ENCODE measurements at regions not wholly inside any gene's neighbourhood (a gene's known extent, or its start where the extent isn't known, plus 50 kb on each side); places are given as distances from the start of the nearest gene placed in this dataset.

DNA sequence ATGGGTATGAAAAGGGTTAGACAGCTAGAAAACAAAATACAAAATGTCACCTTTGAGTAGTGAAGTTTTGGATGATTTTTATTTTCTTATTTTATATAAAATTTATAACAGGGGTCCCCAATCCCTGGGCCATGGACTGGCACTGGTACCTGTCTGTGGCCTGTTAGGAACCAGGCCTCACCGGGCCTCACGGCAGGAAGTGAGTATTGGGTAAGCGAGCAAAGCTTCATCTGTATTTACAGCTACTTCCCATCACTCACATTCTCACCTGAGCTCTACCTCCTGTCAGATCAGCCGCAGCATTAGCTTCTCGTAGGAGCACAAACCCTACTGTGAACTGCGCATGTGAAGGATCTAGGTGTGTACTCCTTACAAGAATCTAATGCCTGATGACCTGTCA, 202.8 kb upstream of the TWIST2 start:
- Histone ChIP-seq H3K27ac (peak overlapping the region in 2 of 12 donors; percentile 24 to 63), H3K27me3 (no peaks in the 10 kb centered on the region), H3K9me3 (no peaks in the 10 kb centered on the region), H3K4me1 (peaks cover 0 to 8% (median 0%) of the 10 kb centered on the region in 12 donors), H3K36me3 (no peaks in the 10 kb centered on the region), H3K4me3 (no peak overlapping the region)
- no peak for DNase-seq
- intact Hi-C loops (cut with DNase I), result no loop called here
- 84 to 88% (median 87%) methylated on average over 6 of the region's 6 CpGs for WGBS, 4 donors
- no peak for ATAC-seq
- TF ChIP-seq POLR2A (IDR thresholded peaks at IDR 0.05), result no peak
- TF ChIP-seq, protein P1, sequence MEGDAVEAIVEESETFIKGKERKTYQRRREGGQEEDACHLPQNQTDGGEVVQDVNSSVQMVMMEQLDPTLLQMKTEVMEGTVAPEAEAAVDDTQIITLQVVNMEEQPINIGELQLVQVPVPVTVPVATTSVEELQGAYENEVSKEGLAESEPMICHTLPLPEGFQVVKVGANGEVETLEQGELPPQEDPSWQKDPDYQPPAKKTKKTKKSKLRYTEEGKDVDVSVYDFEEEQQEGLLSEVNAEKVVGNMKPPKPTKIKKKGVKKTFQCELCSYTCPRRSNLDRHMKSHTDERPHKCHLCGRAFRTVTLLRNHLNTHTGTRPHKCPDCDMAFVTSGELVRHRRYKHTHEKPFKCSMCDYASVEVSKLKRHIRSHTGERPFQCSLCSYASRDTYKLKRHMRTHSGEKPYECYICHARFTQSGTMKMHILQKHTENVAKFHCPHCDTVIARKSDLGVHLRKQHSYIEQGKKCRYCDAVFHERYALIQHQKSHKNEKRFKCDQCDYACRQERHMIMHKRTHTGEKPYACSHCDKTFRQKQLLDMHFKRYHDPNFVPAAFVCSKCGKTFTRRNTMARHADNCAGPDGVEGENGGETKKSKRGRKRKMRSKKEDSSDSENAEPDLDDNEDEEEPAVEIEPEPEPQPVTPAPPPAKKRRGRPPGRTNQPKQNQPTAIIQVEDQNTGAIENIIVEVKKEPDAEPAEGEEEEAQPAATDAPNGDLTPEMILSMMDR (IDR thresholded peaks at IDR 0.05), result no peak

DNA sequence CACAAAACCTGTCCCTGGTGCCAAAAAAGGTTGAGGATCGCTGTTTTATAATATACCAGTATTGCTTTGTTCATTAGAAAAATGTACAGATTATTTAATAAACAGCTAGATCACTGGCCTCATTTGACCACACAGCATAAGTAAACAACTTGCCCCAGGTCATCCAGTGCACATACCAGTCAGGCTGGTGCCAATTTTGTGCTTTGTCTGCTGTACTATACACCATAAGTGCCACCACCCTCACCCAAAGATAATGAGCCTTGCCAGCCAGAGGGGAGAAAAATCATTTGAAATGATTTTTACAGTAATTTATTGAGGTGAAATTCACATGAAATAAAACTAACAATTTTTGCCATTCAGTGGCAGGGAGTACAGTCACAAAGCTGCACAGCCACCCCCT, 202.2 kb upstream of the TWIST2 start:
- no peak for TF ChIP-seq POLR2A (IDR thresholded peaks at IDR 0.05)
- TF ChIP-seq, protein P1 (IDR thresholded peaks at IDR 0.05), result no peak
- H3K36me3 ChIP-seq, result no peaks in the 10 kb centered on the region
- no peak overlapping the region for H3K27ac ChIP-seq
- DNase-seq (no peak), ATAC-seq (no peak)
- intact Hi-C loops (cut with DNase I), result no loop called here
- no peaks in the 10 kb centered on the region for H3K27me3 ChIP-seq
- H3K4me1 ChIP-seq, result peaks cover 0 to 8% (median 0%) of the 10 kb centered on the region in 12 donors
- 85 to 98% (median 94%) methylated on average over 1 of the region's 1 CpG for WGBS, 4 donors
- H3K4me3 ChIP-seq, result no peak overlapping the region
- no peaks in the 10 kb centered on the region for H3K9me3 ChIP-seq

DNA sequence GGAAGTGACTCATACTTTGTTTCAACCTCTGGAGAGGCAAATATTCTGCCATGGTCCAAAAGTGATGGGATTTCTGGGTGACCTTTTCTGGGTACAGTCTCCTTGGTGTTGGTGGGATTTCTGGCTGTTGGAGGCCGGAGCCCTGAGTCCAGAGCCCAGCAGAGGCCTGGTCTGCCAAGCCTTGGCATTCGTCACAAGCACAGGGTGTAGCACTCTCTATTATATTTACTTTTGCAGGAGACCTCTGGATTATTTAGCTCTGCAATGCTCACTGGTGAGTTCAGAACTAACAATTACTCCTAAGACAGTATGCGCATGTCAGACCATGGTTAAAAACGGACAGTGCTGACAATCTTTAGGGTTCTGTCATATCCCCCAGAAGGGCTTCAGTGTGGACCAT, 201.6 kb upstream of the TWIST2 start:
- H3K4me3 ChIP-seq, result no peak overlapping the region
- intact Hi-C loops (cut with DNase I), result no loop called here
- WGBS, 4 donors, result 90 to 94% (median 93%) methylated on average over 4 of the region's 4 CpGs
- DNase-seq (no peak), ATAC-seq (peak in 1 of 4 donors; percentile 9)
- H3K36me3 ChIP-seq, result no peaks in the 10 kb centered on the region
- no peak for TF ChIP-seq POLR2A (IDR thresholded peaks at IDR 0.05)
- TF ChIP-seq, protein P1 (IDR thresholded peaks at IDR 0.05), result no peak
- no peaks in the 10 kb centered on the region for H3K9me3 ChIP-seq
- H3K27ac ChIP-seq, result peak overlapping the region in 1 of 12 donors; percentile 2
- no peaks in the 10 kb centered on the region for H3K27me3 ChIP-seq
- peaks cover 0 to 8% (median 0%) of the 10 kb centered on the region in 12 donors for H3K4me1 ChIP-seq

DNA sequence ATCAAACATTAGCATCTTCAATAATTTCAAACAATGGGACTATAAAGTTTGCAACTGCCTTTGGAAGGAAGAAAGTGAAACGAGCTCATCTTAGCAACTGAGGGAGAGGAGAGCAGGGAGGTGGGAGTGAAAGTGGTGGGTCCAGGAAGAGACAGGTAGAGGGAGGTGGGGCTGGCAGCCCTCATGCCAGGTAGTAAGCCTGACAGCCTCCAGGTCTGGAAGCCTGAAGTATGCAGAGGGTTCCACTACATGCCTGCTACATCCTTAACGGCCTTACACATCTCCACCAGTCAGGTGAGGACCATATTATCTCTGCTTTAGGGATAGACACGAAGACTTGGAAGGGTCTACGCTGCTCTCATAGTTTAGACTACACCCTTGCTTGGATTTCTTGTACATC, 201.1 kb upstream of the TWIST2 start:
- WGBS, 4 donors, result 81 to 91% (median 86%) methylated on average over 4 of the region's 4 CpGs
- no peaks in the 10 kb centered on the region for H3K9me3 ChIP-seq

More for the DNA sequence above, 201.1 kb upstream of the TWIST2 start:
- ATAC-seq (no peak), DNase-seq (no peak)
- no peaks in the 10 kb centered on the region for H3K36me3 ChIP-seq
- TF ChIP-seq POLR2A (IDR thresholded peaks at IDR 0.05), result no peak
- TF ChIP-seq, protein P1 (IDR thresholded peaks at IDR 0.05), result no peak
- peaks cover 0 to 8% (median 0%) of the 10 kb centered on the region in 12 donors for H3K4me1 ChIP-seq
- intact Hi-C loops (cut with DNase I), result no loop called here
- H3K27ac ChIP-seq, result peak overlapping the region in 1 of 12 donors; percentile 2
- no peak overlapping the region for H3K4me3 ChIP-seq
- no peaks in the 10 kb centered on the region for H3K27me3 ChIP-seq
